B cell (primary cell): ENCODE measurements at regions not wholly inside any gene's neighbourhood (a gene's known extent, or its start where the extent isn't known, plus 50 kb on each side); places are given as distances from the start of the nearest gene placed in this dataset.

ENCODE experiments used
- ATAC-seq: fragments of 200-7000 bp; cut with Tn5 transposase; one replicate; pipeline ENCODE4 v1.10.0; 2021; ENCODE audit warnings: low read depth, mild to moderate bottlenecking, moderate number of reproducible peaks, moderate library complexity
- CTCF ChIA-PET: fragments of 350-600 bp; sonication (Branson Sonifier 250); formaldehyde crosslinking; loops from one replicate; lab custom pipeline; 2021; ENCODE audit warnings: antibody characterized with exemption, inconsistent platforms; lab: Charles Lee
- POLR2A ChIA-PET: fragments of 350-600 bp; sonication (Branson Sonifier 250); formaldehyde crosslinking; loops from one replicate; lab custom pipeline; 2021; ENCODE audit warnings: antibody characterized with exemption; lab: Charles Lee
- DNase-seq: peaks from one replicate; pipeline ENCODE4 v3.0.0; 2013
- H2AFZ ChIP-seq: 2 replicates; pipeline ENCODE4 v1.6.1; 2012; ENCODE audit warnings: mild to moderate bottlenecking, low read depth, low read length; ENCODE audit not compliant: insufficient read depth, poor library complexity, severe bottlenecking
- H3K27ac ChIP-seq, 2 donors: 1 replicate in 1 of 2; 2 replicates in 1 of 2; pipeline ENCODE4 v1.5.1; 2012 to 2013; ENCODE audit warnings: low read length in 2 of 2, mild to moderate bottlenecking in 2 of 2, moderate library complexity in 1 of 2
- H3K27me3 ChIP-seq, 4 experiments: fragments of 200-600 bp in 1 of 4; sonication (generic) in 1 of 4; replicated peaks in 1 of 4; 1 replicate in 2 of 4; 2 replicates in 2 of 4; pipeline versions ENCODE4 v1.6.1 to v1.7.0; 2013 to 2016; ENCODE audit warnings: low read length in 3 of 4, mild to moderate bottlenecking in 2 of 4, mixed read lengths in 1 of 4, moderate library complexity in 1 of 4; ENCODE audit not compliant: insufficient read depth in 4 of 4, control insufficient read depth in 3 of 4; ENCODE audit errors: control extremely low read depth in 1 of 4
- H3K36me3 ChIP-seq, 2 experiments: replicated peaks in 1 of 2; 1 replicate in 1 of 2; 2 replicates in 1 of 2; pipeline versions ENCODE4 v1.6.1 to v1.7.1; 2013; ENCODE audit warnings: low read length in 1 of 2; ENCODE audit not compliant: insufficient read depth in 2 of 2, control insufficient read depth in 1 of 2; ENCODE audit errors: control extremely low read depth in 1 of 2, extremely low read depth in 1 of 2
- H3K4me1 ChIP-seq, 2 donors: fragments of 200-600 bp in 1 of 2; sonication (generic) in 1 of 2; 1 replicate in 1 of 2; 2 replicates in 1 of 2; pipeline versions ENCODE4 v1.5.1 to v1.6.1; 2013 to 2017; ENCODE audit warnings: low read length in 2 of 2; ENCODE audit not compliant: control insufficient read depth in 2 of 2, insufficient read depth in 2 of 2
- H3K4me2 ChIP-seq: replicated peaks from 2 replicates; pipeline ENCODE3; 2012; ENCODE audit warnings: mild to moderate bottlenecking, low read depth, low read length; ENCODE audit not compliant: poor library complexity, severe bottlenecking
- H3K4me3 ChIP-seq, 5 experiments: fragments of 200-600 bp in 1 of 5; sonication (generic) in 1 of 5; 1 replicate in 3 of 5; 2 replicates in 2 of 5; pipeline versions ENCODE4 v1.5.1 to v1.7.0; 2011 to 2016; ENCODE audit warnings: low read length in 4 of 5, mild to moderate bottlenecking in 4 of 5, low read depth in 2 of 5, control low read depth in 1 of 5, moderate library complexity in 1 of 5; ENCODE audit not compliant: insufficient read depth in 1 of 5; ENCODE audit errors: control extremely low read depth in 1 of 5, extremely low read depth in 1 of 5
- H3K79me2 ChIP-seq: fragments of 200-600 bp; sonication (generic); one replicate; pipeline ENCODE4 v1.6.0; 2016; ENCODE audit warnings: low read length; ENCODE audit not compliant: control insufficient read depth, insufficient read depth
- H3K9ac ChIP-seq: fragments of 200-600 bp; sonication (generic); 2 replicates; pipeline ENCODE4 v1.6.1; 2017; ENCODE audit warnings: mild to moderate bottlenecking, low read length, moderate library complexity
- H3K9me3 ChIP-seq, 3 donors: one replicate each; pipeline versions ENCODE4 v1.6.1 to v1.7.1; 2013; ENCODE audit warnings: low read length in 2 of 3; ENCODE audit not compliant: control insufficient read depth in 2 of 3, insufficient read depth in 1 of 3; ENCODE audit errors: control extremely low read depth in 1 of 3
- H4K20me1 ChIP-seq: 2 replicates; pipeline ENCODE4 v1.6.0; 2012; ENCODE audit warnings: mild to moderate bottlenecking, low read length; ENCODE audit not compliant: insufficient read depth, control insufficient read depth, poor library complexity, severe bottlenecking
- H3K27ac Mint-ChIP-seq: one replicate; pipeline ENCODE4 v1.8.0; 2021; ENCODE audit warnings: mixed read lengths
- H3K27me3 Mint-ChIP-seq: one replicate; pipeline ENCODE4 v1.8.0; 2021; ENCODE audit warnings: mixed read lengths
- H3K4me1 Mint-ChIP-seq: one replicate; pipeline ENCODE4 v1.8.0; 2021; ENCODE audit warnings: mixed read lengths
- H3K4me3 Mint-ChIP-seq: one replicate; pipeline ENCODE4 v1.8.0; 2021; ENCODE audit warnings: mixed read lengths
- H3K9me3 Mint-ChIP-seq: one replicate; pipeline ENCODE4 v1.8.0; 2022; ENCODE audit warnings: mixed read lengths; ENCODE audit not compliant: insufficient read depth
- CTCF ChIP-seq: fragments of 200-600 bp; IDR thresholded peaks from one replicate; pipeline ENCODE4 v1.8.0; 2022; ENCODE audit warnings: antibody characterized with exemption, mild to moderate bottlenecking
- EZH2 ChIP-seq: IDR thresholded peaks from 2 replicates; pipeline ENCODE4 v1.6.1; 2012; ENCODE audit warnings: borderline replicate concordance, low read depth, mild to moderate bottlenecking, moderate library complexity, low read length; ENCODE audit not compliant: insufficient read depth, poor library complexity, severe bottlenecking
- WGBS: methylation state at CpG from one replicate; pipeline ENCODE4 v1.1.5; 2013; ENCODE audit warnings: missing lambda C conversion rate; ENCODE audit not compliant: insufficient coverage; 5-methylcytosine and 5-hydroxymethylcytosine counted together
- intact Hi-C: fragments of 100-400 bp; cut with micrococcal nuclease; formaldehyde crosslinking; loops from one replicate; pipeline ENCODE4 v1.10.0; 2022

- WGBS, result 73% methylated on average over 7 of the region's 12 CpGs
- ChIA-PET CTCF (interaction anchor here (1.3 kb wide), 1 partner anchor 28 kb away, joined by 3 read pairs; no protein-coding TSS in a partner anchor), POLR2A (interaction anchor here (0.6 kb wide), 1 partner anchor 133 kb away, joined by 6 read pairs; no protein-coding TSS in a partner anchor)
- Histone ChIP-seq H3K4me1 (peaks cover 8% of the 10 kb centered on the region in 2 donors), H3K9ac (no peak overlapping the region), H3K79me2 (no peaks in the 10 kb centered on the region), H3K36me3 (no peaks in the 10 kb centered on the region), H3K4me3 (no peak overlapping the region), H3K9me3 (no peaks in the 10 kb centered on the region), H3K27ac (no peak overlapping the region), H3K4me2 (no peak overlapping the region), H3K27me3 (peaks cover 0 to 31% (median 0%) of the 10 kb centered on the region in 4 experiments), H4K20me1 (no peaks in the 10 kb centered on the region), H2AFZ (no peak overlapping the region)
- TF ChIP-seq EZH2, result no peak
- intact Hi-C loops, result no loop called here
- Mint-ChIP-seq H3K27me3 (peaks cover 37% of the 10 kb centered on the region), H3K27ac (no peak overlapping the region), H3K9me3 (no peaks in the 10 kb centered on the region), H3K4me3 (no peak overlapping the region), H3K4me1 (peaks cover 4% of the 10 kb centered on the region)
- ATAC-seq (no peak), DNase-seq (no peak)
Observed at GRCh38 chr3:193997228-193998122, 138.5 kb upstream of the HES1 start.

GRCh38 chr3:193998123-193998448 is 137.9 kb upstream of the HES1 start:
- ChIA-PET CTCF (no interaction called here), POLR2A (no interaction called here)
- 17% methylated on average over 1 of the region's 1 CpG for WGBS
- no peaks in the 10 kb centered on the region for H3K9me3 ChIP-seq
- H4K20me1 ChIP-seq, result no peaks in the 10 kb centered on the region
- no peaks in the 10 kb centered on the region for H3K36me3 ChIP-seq
- H3K4me2 ChIP-seq, result no peak overlapping the region
- Mint-ChIP-seq H3K27ac (no peak overlapping the region), H3K9me3 (no peaks in the 10 kb centered on the region), H3K4me3 (no peak overlapping the region), H3K4me1 (peaks cover 5% of the 10 kb centered on the region), H3K27me3 (peaks cover 35% of the 10 kb centered on the region)
- H3K4me3 ChIP-seq, result no peak overlapping the region
- H2AFZ ChIP-seq, result no peak overlapping the region
- ATAC-seq (no peak), DNase-seq (no peak)
- peaks cover 14 to 15% of the 10 kb centered on the region in 2 donors for H3K4me1 ChIP-seq
- peaks cover 0 to 34% (median 0%) of the 10 kb centered on the region in 4 experiments for H3K27me3 ChIP-seq
- intact Hi-C loops, result no loop called here
- no peak overlapping the region for H3K9ac ChIP-seq
- H3K79me2 ChIP-seq, result no peaks in the 10 kb centered on the region
- H3K27ac ChIP-seq, result no peak overlapping the region
- TF ChIP-seq CTCF (no peak), EZH2 (no peak)
